ENCODE measurements at regions not wholly inside any gene's neighbourhood (a gene's known extent, or its start where the extent isn't known, plus 50 kb on each side); places are given as distances from the start of the nearest gene placed in this dataset.

DNA sequence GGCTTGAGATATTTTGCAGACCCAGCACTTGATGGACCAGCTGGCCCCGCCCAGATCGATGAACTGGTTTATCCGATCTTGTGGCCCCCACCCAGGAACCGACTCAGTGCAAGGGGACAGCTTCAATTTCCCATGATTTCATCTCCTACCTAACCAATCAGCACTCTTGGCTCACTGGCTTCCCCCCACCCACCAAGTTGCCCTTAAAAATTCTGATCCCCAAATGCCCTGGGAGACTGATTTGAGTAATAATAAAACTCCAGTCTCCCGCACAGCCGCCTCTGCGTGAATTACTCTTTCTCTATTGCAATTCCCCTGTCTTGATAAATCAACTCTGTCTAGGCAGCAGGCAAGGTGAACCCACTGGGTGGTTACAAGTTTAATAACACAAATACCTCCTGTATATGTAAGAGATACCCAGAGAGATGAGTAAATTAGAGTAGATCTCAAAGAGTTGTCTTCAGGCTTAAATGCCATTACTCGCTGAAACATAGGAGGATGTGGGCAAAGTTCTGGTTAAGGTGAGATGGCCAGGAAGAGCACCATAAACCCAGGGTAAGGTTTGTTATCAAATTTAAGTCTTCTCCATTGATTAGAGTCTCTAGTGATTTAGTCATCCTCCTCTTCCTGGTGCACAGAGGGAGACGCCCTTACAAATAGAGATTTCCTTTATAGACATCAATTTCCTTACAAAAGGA lies 222.8 kb downstream of the ARL4C start:
- H3K4me3 ChIP-seq (ENCODE audit: low read depth, low read length) = no peak overlapping the region
- TF ChIP-seq, protein P1, sequence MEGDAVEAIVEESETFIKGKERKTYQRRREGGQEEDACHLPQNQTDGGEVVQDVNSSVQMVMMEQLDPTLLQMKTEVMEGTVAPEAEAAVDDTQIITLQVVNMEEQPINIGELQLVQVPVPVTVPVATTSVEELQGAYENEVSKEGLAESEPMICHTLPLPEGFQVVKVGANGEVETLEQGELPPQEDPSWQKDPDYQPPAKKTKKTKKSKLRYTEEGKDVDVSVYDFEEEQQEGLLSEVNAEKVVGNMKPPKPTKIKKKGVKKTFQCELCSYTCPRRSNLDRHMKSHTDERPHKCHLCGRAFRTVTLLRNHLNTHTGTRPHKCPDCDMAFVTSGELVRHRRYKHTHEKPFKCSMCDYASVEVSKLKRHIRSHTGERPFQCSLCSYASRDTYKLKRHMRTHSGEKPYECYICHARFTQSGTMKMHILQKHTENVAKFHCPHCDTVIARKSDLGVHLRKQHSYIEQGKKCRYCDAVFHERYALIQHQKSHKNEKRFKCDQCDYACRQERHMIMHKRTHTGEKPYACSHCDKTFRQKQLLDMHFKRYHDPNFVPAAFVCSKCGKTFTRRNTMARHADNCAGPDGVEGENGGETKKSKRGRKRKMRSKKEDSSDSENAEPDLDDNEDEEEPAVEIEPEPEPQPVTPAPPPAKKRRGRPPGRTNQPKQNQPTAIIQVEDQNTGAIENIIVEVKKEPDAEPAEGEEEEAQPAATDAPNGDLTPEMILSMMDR (IDR thresholded peaks at IDR 0.05; ENCODE audit: borderline replicate concordance, insufficient read depth, low read depth, low read length) = no peak

DNA sequence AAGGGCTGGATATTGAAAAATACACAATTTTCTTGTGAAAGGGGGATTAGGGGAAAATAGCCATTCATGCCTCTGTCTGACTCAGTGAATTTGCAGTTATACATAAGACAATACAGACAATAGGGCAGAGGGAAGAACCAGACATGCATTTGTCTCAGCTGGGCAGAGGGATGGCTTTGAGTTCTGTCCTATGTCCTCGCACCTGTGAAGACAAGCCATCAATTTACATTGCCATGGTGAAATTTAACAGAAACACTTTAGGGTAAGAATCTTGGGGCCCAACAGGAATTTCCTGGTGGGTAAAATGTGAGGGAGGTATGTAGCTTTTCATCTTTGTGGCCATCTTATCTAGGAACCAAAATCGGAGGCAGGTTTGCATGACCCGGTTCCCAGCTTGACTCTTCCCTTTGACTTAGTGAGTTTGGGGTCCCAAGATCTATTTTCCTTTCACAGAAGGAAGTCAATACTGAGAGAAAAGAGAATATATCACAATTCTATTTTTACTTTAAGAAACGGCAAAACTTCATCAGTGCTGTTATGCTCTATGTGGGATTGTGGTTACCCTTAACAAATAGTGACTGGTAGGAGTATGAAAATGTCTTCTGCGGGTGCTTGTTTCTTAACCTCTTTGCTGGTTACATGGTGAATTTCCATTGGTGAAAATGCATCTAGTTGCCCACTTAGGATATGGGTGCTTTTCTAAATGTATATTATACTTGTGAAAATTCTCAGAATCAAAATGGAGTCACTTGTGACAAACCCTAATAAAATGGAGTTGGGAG lies 221.8 kb downstream of the SPP2 start:
- TF ChIP-seq, protein P1 (IDR thresholded peaks at IDR 0.05; ENCODE audit: borderline replicate concordance, insufficient read depth, low read depth, low read length) = no peak
- H3K4me3 ChIP-seq (ENCODE audit: low read depth, low read length) = no peak overlapping the region

DNA sequence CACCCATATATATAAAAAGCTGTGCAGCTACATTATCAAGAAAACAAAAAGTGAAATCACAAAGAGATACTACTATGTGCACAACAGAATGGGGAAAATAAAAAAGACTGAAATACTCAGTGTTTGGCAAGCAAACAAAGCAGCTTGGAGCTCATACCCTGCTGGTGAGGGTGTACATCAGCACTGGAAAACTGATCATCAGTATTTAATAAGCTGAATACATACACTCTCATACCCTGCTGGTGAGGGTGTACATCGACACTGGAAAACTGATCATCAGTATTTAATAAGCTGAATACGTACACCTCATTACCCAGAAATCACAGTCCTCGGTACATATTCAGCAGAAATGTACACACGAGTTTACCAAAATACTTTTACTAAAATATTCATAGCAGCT lies 220.8 kb downstream of the SPP2 start:
- H3K4me3 ChIP-seq (ENCODE audit: low read depth, low read length) = no peak overlapping the region
- TF ChIP-seq, protein P1 (IDR thresholded peaks at IDR 0.05; ENCODE audit: borderline replicate concordance, insufficient read depth, low read depth, low read length) = no peak

DNA sequence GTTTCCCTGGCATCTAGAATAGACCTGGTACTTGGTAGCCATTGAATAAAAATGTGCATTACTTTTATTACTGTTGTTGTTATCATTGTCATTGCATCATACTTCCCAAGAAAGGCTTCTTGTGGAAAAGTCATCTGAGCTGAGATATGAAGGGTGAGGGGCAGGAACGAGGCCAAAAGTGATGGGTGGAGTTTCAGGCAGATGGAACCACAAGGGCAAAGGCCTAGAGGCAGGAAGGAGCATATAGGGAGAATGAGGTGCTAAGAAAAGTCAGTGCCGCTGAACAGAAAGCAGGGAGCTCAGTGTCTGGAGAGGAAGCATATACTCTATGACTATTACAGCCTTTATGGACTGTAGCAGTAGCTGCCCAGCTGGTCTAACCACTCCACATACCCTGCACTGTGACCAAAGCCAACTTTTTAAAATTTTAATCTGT lies 219.3 kb downstream of the SPP2 start:
- TF ChIP-seq, protein P1 (IDR thresholded peaks at IDR 0.05; ENCODE audit: borderline replicate concordance, insufficient read depth, low read depth, low read length) = no peak
- H3K4me3 ChIP-seq (ENCODE audit: low read depth, low read length) = no peak overlapping the region

DNA sequence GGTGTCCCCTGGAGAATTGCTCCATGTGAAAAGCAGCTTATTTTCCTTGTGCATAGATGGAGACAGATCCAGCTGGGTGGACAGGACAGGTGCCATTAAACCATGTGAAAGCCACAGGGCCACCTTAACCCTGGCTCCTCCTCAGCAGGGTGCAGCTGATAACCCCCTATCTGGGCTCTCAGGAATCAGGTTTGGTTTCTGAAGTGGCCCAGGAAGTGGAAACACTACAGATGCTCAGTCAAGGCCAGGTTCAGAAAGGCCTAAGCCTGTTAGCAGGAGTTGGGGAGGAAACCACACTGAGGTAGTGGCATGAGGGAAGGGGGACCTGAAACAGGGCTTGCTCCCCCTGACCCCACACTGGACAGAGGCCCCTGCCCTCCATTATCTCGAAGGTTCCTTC lies 217.0 kb downstream of the SPP2 start:
- TF ChIP-seq, protein P1 (IDR thresholded peaks at IDR 0.05; ENCODE audit: borderline replicate concordance, insufficient read depth, low read depth, low read length) = no peak
- H3K4me3 ChIP-seq (ENCODE audit: low read depth, low read length) = no peak overlapping the region

DNA sequence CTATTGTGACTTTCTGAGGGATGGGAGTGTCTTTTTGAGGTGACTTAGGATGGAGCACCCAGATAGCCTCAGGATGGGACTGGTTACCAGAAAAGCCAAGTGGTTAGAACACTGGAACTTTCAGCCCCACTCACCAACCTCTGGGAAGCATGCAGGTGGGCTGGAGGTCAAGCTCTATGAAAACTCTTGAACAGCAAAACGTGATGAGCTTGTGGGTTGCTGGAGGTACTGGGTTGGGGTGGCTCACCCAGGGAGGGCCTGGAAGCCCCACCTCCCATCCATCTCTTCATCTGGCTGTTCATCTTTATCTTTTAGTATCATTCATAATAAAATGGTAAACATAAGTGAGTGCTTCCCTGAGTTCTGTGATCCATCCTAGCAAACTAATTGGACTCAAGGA lies 216.4 kb downstream of the SPP2 start:
- TF ChIP-seq, protein P1 (IDR thresholded peaks at IDR 0.05; ENCODE audit: borderline replicate concordance, insufficient read depth, low read depth, low read length) = no peak
- no peak overlapping the region for H3K4me3 ChIP-seq (ENCODE audit: low read depth, low read length)

DNA sequence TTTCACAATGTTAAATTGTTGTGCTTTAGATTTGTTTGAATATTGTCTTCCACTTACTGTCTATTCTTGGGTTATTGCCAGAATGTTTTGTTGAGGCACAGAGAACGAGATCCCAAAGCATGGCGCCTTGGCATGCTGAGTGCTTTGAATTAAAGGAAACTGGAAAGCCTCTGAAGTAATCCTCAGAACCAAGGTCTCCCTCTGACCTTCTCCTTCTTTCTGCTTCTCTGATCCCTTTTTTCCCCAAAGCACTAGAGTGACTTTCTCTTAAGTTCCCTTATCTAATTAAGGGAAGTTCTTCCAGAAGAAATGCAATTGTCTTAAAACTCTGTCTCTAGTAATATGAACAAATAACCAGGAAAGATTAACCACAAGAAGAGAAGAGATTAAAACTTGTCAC lies 214.7 kb downstream of the SPP2 start:
- H3K4me3 ChIP-seq (ENCODE audit: low read depth, low read length) = no peak overlapping the region
- TF ChIP-seq, protein P1 (IDR thresholded peaks at IDR 0.05; ENCODE audit: borderline replicate concordance, insufficient read depth, low read depth, low read length) = no peak

All from GM12875 (cell line).